ENCODE measurements at regions not wholly inside any gene's neighbourhood (a gene's known extent, or its start where the extent isn't known, plus 50 kb on each side); places are given as distances from the start of the nearest gene placed in this dataset.

DNA sequence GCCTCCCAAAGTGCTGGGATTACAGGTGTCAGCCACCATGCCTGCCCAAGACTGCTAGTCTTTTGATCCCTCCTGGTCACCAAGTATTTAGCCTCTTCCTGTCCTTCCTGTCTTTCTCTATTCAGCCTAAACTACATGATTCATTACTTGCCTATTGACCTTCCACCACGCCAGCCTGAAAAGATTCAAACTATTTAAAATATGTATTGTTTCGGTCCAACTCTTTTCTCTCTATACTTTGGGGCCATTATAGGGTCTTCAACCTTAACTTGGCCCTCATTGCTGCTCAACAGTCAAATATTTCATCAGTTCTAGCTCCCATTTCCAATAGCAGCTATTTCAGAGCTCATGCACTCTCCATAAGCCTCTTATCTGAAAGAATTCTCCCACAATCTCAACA is 153.0 kb downstream of the TNFSF18 start:
- no peak for TF ChIP-seq EZH2 (IDR thresholded peaks at IDR 0.05; ENCODE audit: low read length)
- TF ChIP-seq, protein P1, sequence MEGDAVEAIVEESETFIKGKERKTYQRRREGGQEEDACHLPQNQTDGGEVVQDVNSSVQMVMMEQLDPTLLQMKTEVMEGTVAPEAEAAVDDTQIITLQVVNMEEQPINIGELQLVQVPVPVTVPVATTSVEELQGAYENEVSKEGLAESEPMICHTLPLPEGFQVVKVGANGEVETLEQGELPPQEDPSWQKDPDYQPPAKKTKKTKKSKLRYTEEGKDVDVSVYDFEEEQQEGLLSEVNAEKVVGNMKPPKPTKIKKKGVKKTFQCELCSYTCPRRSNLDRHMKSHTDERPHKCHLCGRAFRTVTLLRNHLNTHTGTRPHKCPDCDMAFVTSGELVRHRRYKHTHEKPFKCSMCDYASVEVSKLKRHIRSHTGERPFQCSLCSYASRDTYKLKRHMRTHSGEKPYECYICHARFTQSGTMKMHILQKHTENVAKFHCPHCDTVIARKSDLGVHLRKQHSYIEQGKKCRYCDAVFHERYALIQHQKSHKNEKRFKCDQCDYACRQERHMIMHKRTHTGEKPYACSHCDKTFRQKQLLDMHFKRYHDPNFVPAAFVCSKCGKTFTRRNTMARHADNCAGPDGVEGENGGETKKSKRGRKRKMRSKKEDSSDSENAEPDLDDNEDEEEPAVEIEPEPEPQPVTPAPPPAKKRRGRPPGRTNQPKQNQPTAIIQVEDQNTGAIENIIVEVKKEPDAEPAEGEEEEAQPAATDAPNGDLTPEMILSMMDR (optimal IDR thresholded peaks at IDR 0.05 in 1 of 3, IDR thresholded peaks at IDR 0.05 in 1 of 3, conservative IDR thresholded peaks at IDR 0.05 in 1 of 3; ENCODE audit: extremely low read depth in 1 of 3, insufficient read depth in 2 of 3, low read length in 3 of 3) = no peak
